HEK293 (cell line): ENCODE measurements at regions not wholly inside any gene's neighbourhood (a gene's known extent, or its start where the extent isn't known, plus 50 kb on each side); places are given as distances from the start of the nearest gene placed in this dataset.

Source experiments
- CTCF ChIP-seq: fragments of 450-650 bp; formaldehyde crosslinking; IDR thresholded peaks from 2 replicates; pipeline ENCODE4 v1.5.1; 2016; ENCODE audit warnings: missing biosample characterization, missing genetic modification characterization
- FEZF1 ChIP-seq: fragments of 450-650 bp; formaldehyde crosslinking; IDR thresholded peaks from 2 replicates; pipeline ENCODE4 v1.5.1; 2016; ENCODE audit warnings: missing biosample characterization, missing genetic modification characterization
- PRDM2 ChIP-seq: fragments of 450-650 bp; formaldehyde crosslinking; IDR thresholded peaks from 2 replicates; pipeline ENCODE4 v1.5.1; 2016; ENCODE audit warnings: missing biosample characterization, missing genetic modification characterization, borderline replicate concordance
- ZBTB1 ChIP-seq: fragments of 450-650 bp; formaldehyde crosslinking; IDR thresholded peaks from 2 replicates; pipeline ENCODE4 v1.5.1; 2016; ENCODE audit warnings: missing biosample characterization, missing genetic modification characterization
- ZBTB21 ChIP-seq: fragments of 450-650 bp; formaldehyde crosslinking; IDR thresholded peaks from 2 replicates; pipeline ENCODE4 v1.5.1; 2017; ENCODE audit warnings: missing biosample characterization, missing genetic modification characterization
- ZBTB26 ChIP-seq: fragments of 450-650 bp; formaldehyde crosslinking; optimal IDR thresholded peaks from 2 replicates; pipeline ENCODE3; 2016; ENCODE audit warnings: missing biosample characterization, mild to moderate bottlenecking, missing genetic modification characterization
- ZNF138 ChIP-seq: fragments of 450-650 bp; formaldehyde crosslinking; IDR thresholded peaks from 2 replicates; pipeline ENCODE4 v1.5.1; 2016; ENCODE audit warnings: missing biosample characterization, missing genetic modification characterization, borderline replicate concordance
- ZNF140 ChIP-seq: fragments of 450-650 bp; formaldehyde crosslinking; IDR thresholded peaks from 2 replicates; pipeline ENCODE4 v1.5.1; 2016; ENCODE audit warnings: missing biosample characterization, missing genetic modification characterization
- ZNF221 ChIP-seq: fragments of 450-650 bp; formaldehyde crosslinking; IDR thresholded peaks from 2 replicates; pipeline ENCODE4 v1.5.1; 2017; ENCODE audit warnings: missing biosample characterization, missing genetic modification characterization, borderline replicate concordance
- ZNF274 ChIP-seq, 2 experiments: fragments of 200-500 bp in 1 of 2; fragments of 450-650 bp in 1 of 2; sonication (Bioruptor generic) in 1 of 2; formaldehyde crosslinking in 1 of 2; IDR thresholded peaks; 2 replicates each; pipeline versions ENCODE4 v1.5.1 to v1.6.1; 2014 to 2016; ENCODE audit warnings: borderline replicate concordance in 1 of 2, inconsistent platforms in 1 of 2, low read length in 1 of 2, missing biosample characterization in 1 of 2, missing genetic modification characterization in 1 of 2
- ZNF48 ChIP-seq: fragments of 450-650 bp; formaldehyde crosslinking; IDR thresholded peaks from 2 replicates; pipeline ENCODE4 v1.5.1; 2016; ENCODE audit warnings: missing biosample characterization, missing genetic modification characterization

GRCh38 chr3:124053871-124054270, 61.9 kb upstream of the ROPN1 start:
- TF ChIP-seq CTCF (no peak), FEZF1 (no peak), ZNF138 (tag by site-specific recombination) (no peak), ZNF48 (no peak), ZBTB21 (tag by site-specific recombination) (no peak), ZNF221 (no peak), ZBTB26 (tag by site-specific recombination) (no peak), ZNF274 (IDR thresholded peaks at IDR 0.05; ENCODE audit: low read length) (no peak), ZNF274 (tag by site-specific recombination; IDR thresholded peaks at IDR 0.05; ENCODE audit: borderline replicate concordance) (no peak), ZNF140 (tag by site-specific recombination) (no peak), PRDM2 (tag by site-specific recombination) (no peak), ZBTB1 (no peak)
